ENCODE measurements at regions not wholly inside any gene's neighbourhood (a gene's known extent, or its start where the extent isn't known, plus 50 kb on each side); places are given as distances from the start of the nearest gene placed in this dataset.
"Not testable (repeated sequence)": the region's sequence is repeated elsewhere in the genome, so short reads cannot be mapped to it uniquely, and the experiment has no call there.

DNA sequence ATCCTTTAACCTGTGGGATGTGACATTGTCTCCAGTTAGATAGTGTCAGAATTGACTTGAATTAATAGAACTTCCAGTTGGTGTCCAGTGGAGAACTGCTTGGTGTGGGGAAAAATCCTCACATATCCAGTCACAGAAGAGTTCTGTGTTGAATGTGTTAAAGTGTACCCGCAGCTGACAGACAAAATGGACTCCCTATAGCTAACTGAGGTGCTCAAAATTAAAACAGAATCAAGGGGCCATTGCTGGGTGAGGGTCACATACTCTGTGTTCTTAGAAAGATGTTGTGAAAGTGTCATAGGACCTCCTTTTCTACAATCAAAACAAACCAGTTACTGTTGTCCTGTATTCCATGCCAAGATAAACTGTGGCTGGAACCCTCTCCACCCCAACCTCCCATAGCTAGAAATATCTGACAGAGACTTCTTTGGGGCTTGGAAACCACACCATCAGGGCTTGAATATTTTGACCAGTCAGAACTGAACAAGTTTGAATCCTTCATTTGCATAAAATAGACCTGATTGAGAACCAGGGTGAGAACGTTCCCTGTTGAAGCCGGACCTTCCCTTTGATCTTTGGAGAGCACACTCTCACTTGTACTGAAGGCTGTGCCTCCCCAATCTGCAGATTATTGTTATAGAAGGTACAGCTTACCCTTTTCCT is 164.0 kb upstream of the ZNF608 start:
- H3K27ac ChIP-seq = peak overlapping the region; percentile 88
- TF ChIP-seq, protein P1, sequence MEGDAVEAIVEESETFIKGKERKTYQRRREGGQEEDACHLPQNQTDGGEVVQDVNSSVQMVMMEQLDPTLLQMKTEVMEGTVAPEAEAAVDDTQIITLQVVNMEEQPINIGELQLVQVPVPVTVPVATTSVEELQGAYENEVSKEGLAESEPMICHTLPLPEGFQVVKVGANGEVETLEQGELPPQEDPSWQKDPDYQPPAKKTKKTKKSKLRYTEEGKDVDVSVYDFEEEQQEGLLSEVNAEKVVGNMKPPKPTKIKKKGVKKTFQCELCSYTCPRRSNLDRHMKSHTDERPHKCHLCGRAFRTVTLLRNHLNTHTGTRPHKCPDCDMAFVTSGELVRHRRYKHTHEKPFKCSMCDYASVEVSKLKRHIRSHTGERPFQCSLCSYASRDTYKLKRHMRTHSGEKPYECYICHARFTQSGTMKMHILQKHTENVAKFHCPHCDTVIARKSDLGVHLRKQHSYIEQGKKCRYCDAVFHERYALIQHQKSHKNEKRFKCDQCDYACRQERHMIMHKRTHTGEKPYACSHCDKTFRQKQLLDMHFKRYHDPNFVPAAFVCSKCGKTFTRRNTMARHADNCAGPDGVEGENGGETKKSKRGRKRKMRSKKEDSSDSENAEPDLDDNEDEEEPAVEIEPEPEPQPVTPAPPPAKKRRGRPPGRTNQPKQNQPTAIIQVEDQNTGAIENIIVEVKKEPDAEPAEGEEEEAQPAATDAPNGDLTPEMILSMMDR (conservative IDR thresholded peaks at IDR 0.05) = no peak

DNA sequence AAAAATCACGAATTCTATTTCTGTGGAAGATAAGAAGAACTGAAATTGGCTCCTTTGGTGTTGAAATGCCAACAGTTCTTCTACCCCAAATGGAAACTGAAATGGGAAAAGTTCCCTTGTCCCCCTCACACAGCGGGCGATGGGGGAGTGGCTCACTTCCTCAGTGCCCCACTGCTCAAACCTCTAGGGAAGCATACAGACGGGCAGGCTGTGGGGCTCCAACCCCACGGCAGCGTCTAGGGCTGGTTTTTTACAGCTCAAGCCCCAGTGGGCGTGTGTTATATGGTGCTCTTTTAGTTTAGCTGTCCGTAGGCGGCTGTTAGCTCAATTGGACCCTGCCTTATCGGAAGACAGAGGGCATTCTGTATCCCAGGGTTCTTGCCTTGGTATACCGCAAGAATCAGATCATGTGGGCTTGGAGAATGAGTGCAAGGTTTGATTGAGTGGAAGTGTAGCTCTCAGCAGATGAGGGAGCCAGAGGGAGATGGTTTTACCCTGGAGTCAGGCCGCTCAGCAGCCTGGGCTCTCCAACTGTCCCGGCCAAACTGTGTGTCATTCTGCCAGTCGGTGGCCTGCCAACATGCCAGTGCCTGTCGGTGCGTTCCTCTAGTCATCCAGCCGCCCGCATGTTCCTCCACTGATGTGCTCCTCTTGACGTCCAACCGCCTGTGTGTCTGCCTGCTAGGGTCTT is 166.3 kb upstream of the ZNF608 start:
- TF ChIP-seq, protein P1 (conservative IDR thresholded peaks at IDR 0.05) = no peak
- no peak overlapping the region; the same call in 1 of the 2 replicates for H3K27ac ChIP-seq

DNA sequence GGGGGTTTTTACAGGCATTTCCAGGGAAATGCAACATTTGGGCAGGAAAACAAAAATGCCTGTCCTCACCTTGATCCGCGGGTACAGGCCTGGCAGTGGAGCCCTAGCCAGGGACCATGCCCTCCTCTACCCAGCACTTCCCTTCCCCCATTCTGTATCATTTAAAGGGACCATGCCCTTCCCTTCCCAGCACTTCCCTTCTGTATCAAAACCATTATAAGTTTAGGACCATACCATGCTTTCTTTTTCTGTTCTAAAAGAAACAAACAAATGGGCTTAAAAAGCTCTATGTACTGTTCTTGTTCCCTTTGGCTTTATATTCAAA is 166.9 kb upstream of the ZNF608 start:
- no peak overlapping the region; the same call in 1 of the 2 replicates for H3K27ac ChIP-seq
- TF ChIP-seq, protein P1 (conservative IDR thresholded peaks at IDR 0.05) = no peak

DNA sequence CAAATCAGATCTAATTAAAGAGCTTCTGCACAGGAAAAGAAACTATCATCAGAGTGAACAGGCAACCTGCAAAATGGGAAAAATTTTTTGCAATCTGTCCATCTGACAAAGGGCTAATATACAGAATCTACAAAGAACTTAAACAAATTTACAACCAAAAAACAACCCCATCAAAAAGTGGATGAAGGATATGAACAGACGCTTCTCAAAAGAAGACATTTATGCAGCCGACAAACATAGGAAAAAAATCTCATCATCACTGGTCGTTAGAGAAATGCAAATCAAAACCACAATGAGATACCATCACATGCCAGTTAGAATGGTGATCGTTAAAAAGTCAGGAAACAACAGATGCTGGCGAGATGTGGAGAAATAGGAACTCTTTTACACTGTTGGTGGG is 169.9 kb upstream of the ZNF608 start:
- not testable (repeated sequence) for H3K27ac ChIP-seq

DNA sequence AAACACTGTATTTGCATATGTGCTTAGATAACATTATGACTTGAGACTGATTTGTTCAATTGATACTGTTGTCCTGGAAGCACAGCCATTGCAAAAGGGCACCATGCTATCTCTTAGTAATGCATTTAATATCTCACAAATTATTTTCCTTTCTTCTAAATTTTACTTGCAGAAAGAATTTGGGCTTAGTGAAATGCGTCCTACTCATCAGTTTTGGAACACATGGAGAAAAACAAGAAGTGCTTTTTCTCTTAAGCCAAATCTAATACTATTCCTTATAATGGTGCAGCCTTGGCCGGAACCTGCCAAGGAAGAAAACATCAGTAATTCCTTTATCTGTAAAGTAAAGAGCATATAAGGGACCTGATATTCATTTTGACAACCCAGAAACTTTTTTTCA is 172.2 kb upstream of the ZNF608 start:
- H3K27ac ChIP-seq = no peak overlapping the region
- TF ChIP-seq, protein P1 (conservative IDR thresholded peaks at IDR 0.05) = no peak

DNA sequence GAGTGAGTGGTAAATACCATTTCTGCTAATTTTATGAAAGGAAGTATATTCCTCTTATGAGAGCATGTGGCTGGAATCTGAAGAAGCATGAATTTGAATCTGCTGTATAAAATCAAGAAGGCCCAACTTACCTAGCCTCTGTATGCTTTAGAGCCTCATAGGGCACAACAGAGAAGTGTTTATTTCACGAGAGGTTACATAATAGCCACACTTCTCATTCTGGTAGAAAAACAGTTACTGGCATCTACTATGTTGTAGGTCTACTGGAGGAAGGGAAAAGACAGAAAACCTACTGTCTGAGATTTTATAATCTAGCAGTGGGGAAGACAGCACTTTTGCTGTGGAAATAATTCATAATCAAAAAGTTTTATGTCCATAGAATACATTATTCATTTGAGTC is 172.6 kb upstream of the ZNF608 start:
- no peak overlapping the region for H3K27ac ChIP-seq
- TF ChIP-seq, protein P1 (conservative IDR thresholded peaks at IDR 0.05) = no peak

DNA sequence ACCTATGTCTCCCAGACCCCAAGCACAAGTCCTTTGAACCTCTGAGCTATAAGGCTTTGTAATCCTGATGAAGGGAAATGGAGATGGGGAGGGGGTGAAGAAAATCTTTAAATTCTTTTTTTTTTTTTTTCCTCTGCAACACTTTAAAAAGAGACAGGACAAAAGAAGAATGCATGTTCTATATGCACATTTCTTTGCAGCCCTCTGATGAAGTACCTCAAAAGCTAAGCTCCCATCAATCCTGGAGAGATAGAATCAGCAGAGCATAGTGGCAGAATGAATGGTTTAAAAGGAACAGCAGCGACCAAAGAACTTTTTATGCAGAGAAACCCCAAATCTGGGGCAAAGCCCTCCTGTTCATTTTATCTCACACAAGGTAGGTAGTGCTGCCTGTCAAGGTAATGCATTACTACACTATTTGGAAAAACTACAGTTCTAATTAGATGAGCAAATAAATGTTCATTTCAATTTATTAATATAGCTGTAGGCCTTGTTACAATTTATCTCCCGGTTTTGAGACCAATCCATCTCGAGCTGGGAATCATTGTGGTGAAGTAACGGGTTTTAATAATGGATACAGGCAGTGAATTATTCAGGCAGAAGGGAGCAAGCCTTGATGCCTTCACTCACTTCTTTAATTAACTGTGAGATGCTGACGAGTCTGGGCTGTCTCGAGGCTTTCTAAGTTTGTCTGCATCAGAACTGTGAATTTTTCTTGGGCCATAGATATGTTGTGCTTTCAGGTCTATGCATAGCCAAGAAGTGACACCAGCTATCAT is 173.5 kb upstream of the ZNF608 start:
- TF ChIP-seq, protein P1 (conservative IDR thresholded peaks at IDR 0.05) = no peak
- no peak overlapping the region for H3K27ac ChIP-seq

All from VCaP (cell line).